Activated CD8-positive, alpha-beta memory T cell treated with anti-CD3 and anti-CD28 coated beads for 24 hours (primary cell): ENCODE measurements at regions not wholly inside any gene's neighbourhood (a gene's known extent, or its start where the extent isn't known, plus 50 kb on each side); places are given as distances from the start of the nearest gene placed in this dataset.

ENCODE experiments used
- DNase-seq: peaks from one replicate; pipeline ENCODE4 v3.0.0-alpha.2; 2020

DNA sequence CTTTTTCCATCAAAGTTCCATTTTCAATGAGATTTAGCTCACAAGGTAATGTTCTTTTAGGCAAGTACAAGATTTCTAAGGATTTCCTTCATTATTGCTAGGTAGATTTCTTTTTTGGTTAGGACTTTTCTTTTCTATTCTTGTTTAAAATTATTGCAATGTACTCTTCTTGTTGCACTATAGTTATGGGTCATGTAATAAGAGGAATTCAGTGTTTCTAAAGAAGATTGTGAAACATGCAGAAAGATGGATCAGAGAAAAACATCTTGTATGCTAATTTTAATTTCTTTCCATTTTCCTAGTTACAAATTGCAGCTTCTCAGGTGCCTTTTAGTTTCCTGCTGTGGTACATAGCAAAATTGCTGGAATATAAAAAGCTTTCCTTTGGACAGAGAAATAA, 56.1 kb downstream of the BTG1 start:
- no peak for DNase-seq

DNA sequence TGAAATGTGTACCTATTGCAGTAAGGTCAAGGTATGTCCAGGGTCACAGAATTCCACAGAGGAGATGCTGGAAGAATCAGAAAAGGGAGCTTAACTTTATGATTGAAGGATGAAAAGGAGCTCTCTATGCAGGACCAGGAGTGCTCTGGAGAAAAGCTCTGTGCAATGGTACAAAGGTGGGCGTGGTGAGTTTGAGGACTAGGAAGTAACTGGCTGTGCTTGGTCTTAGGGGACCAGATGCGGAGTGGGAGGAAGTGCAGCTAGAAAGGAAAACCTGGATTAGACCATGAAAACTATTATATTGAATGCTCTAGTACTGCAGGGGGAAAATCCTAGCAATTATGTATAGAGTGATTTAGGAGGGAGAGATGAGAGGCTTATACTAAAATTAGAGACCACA, 56.8 kb downstream of the BTG1 start:
- no peak for DNase-seq

DNA sequence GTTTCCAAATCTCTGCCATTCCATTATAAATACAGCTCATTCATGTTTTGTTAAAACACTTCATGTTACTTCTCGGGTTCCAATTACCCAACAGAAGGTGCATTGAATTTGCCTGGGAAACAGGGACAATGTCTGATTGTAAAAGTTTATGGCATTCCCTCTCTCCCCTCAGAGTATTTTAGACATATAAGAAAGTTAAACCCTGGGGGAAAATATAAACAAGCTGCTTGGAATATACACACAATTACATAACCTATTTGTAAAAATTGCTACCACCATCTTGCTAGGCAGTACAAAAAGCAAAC, 60.0 kb downstream of the BTG1 start:
- no peak for DNase-seq

DNA sequence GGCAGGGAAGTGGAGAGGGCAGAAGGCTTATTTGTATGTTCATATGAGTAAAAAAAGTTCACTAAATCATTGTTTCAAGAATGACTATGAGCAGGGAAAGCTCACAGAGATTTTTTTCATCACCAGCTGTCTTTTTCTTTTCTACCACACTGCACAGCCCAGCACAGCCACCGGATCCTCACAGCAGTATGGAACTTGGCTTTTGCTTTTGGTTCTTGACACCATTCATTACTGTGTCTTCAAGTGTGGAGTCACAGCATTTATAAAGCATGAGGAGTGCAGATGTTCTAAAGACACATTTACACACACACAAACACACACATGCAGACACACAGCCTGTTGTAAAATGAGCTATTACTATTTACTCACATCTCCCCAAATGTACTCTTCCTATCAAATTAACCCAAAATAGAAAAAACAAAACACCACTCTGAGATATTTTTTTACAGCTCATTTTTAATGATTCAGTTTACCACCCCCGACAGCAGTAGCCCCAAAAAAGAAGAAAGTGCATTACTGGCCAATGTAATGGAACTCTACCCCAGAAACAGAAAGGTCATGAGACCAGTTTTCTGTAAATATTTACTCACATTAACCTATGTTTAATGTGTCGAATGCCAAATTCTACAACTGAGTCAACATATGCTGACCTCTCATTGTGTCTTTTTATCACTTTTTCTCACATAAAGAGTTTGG, 60.5 kb downstream of the BTG1 start:
- DNase-seq, result no peak

DNA sequence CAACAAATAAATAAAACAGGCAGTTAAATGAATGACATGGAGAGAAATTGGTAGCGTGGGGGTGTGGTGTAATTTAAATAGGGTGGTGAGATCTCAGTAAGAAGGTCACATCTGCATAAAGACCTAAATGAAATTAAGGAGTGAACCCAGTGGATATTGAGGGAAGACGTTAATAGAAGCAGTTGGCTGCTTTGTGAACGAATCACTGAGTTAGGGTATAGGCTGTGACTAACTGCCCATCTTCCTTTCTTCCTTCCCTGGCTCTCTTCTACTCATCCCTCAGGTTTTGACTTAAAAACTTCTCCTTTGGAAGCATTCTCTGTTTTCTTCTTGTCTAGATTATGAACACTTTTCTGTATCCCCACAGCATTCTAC, 64.7 kb downstream of the BTG1 start:
- DNase-seq, result no peak

DNA sequence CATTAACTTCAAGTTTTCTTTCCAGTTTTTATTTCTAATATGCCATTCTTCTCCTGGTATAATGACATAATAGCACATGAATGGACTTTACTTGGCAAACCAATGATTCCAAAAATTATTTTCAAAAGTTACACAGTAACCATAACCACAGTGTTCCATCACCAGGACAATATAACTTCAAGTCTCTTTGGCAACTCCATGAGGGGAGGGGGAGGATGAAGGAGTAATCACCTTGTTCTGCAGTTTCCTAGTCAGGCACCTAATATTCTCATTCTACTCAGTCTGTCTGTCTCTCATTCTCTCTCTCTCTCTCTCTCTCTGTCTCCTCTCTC, 66.6 kb downstream of the BTG1 start:
- DNase-seq, result no peak

DNA sequence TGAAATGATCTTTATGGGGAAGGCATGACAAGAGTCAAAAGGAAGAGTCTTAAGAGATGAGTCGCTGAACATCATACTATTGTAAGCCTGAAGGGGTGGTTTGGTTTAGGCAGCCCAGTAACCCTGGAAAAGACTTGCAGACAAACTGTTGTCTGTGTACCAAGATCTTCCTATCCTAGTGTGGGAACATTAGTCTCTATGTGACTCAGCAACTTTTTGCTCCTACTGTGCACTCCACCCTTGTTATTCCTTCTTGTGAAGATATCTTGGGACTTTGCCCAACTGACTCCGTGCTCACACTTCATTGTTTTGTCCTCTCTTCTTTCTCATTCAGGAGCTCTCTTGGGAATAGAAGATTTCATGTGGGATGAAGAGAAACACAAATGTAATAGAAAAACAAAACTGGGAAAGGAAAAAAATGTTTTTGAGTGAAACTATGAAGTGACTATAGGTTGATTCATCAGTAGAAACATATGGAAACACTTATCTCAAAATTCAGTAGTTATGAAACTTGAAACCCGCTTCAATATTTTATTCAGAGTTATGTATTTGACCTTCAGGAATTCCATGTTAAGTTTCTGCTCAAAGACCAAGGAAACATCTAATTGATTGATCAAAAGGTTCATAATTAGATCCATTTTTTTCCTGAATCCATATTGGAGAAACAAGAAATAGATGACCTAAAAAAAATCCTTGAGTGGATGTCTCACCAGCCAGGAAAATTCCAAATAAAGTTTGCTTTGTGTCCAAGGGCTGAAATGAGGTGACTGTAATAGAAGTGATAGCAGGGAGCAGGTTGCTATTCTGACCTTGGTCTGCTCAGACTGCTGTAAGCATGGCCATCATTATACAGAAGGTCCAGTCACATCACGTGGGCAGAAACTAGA, 67.2 kb downstream of the BTG1 start:
- DNase-seq, result no peak

DNA sequence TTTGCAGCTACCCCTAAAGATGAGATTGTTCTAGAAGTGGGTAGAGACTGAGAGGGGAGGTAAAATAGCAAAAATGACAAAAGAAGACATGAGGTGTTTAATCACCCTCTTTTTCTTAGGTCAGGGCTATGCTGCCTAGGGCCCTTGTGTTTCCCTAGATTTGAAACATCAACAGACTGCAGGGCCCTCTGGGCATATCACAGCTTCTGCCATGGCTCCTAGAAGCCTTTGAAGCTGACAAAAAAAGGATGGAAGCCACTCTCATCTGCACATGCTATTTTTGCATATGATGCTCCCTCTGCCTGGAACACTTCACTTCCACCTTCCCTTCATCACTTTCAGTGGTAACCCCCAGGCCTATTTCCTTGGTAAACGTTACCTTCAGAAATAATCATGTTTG, 68.1 kb downstream of the BTG1 start:
- no peak for DNase-seq

DNA sequence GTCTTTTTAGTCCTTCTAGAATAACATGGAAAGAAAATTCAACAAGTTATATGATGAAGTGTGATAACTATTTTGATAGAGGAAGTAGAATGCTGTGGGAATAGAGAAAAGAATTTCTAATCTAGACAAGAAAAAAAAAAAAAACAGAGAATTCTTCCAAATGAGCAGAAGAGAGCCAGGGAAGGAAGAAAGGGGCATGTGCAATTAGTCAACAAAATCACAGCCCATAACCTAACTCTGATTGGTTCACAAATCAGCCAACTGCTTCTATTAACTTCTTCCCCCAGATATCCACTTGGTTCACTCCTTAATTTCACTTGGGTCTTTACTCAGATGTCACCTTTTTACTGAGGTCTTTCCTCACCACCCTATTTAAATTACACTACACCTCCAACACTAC, 69.5 kb downstream of the BTG1 start:
- DNase-seq, result no peak

DNA sequence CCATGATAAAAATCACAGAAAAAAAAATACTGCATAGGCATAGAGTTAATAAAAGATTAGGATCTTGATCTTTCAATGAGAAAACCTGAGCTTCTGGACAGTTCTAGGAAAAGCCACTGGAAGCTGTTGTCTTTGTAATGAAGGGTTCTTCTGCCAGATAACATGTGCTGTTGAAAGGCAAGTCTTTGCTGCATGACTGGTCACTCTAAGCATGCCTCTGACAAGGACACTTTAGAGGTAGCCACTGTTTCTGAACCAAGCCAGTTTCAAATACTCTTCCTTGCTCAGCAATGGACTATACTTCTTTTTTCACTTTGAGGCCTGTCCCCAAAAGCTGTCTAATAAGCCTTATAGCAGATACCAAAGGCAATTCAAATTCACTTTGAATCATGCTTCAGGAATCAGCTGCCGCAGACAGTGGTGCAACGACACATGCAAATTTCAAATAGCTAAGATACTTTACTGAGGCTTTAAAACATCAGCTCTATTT, 70.2 kb downstream of the BTG1 start:
- no peak for DNase-seq

DNA sequence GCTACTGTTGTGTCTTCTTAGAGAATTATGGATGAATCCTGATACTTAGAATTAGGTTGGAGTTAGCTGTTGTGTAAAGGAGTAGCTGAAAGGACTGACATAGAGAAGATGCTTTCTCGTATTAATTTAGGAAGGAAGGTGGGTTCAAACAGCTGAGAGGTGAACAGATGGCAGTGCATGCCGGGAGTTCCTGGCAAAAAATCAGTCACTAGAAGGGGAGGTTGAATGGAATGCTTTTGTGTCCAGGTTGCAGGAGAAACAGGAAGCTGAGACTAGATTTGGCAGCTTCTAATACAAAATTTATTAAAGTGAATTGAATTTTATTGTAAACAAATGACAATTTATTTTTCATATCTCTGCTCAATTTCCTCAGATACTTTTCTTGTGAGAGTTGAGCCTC, 70.8 kb downstream of the BTG1 start:
- no peak for DNase-seq

DNA sequence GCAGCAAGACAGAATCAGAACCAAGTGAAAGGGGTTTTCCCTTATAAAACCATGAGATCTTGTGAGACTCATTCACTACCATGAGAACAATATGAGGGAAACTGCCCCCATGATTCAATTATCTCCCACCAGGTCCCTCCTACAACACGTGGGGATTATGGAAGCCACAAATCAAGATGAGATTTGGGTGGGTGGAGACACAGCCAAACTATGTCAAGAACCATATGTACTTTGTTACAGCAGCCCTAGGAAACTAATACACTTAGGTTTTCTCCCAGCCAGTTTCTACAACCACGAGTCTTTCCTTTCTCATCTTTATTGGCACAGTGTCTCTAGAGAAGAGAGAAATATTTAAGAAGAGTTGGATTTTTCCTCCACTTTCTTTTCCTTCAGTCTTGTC, 72.6 kb downstream of the BTG1 start:
- no peak for DNase-seq

DNA sequence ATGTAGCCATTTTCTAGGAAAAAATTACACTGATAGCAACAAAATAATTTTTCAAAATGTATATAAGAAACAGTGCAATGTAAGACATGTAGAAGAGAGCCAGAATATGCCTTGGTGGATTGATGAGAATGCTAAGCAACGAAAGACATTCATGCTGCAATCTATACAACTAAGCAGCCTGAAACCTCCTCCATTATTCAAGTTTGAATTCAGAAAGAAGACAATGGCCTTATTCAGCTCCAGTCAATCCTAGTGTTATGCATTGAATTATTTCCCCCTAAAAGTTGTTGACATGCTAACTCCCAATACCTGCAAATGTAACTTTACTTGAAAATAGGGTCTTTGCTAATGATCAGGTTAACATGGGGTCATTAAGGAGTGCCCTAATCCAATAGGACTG, 73.5 kb downstream of the BTG1 start:
- DNase-seq, result no peak

DNA sequence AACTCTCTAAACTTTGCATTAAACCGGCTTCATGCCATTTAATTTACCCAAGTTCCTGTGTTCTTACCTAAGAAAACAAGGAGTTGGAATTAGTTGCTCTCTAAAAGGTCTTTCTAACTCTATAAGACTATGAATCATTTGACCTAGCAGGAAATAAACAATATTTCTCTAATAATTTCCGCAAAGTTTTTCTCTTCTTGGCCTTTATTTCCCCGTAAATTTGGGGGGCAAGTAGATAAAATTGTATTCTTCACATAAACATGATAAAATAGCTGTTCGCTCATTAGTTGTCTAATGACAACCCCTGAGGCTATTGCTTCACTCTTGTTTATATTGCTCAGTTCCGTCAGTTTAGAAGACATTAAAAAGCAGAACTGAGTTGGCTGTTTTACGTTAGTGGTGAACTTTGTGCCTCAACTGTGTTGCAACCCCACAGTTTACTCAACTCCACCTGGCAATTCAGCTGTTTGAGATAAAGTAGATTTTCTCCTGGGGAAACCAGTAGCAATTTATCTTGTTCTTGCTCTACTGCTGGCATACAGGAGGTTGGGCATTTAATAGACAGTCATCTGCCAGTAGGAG, 74.7 kb downstream of the BTG1 start:
- no peak for DNase-seq

DNA sequence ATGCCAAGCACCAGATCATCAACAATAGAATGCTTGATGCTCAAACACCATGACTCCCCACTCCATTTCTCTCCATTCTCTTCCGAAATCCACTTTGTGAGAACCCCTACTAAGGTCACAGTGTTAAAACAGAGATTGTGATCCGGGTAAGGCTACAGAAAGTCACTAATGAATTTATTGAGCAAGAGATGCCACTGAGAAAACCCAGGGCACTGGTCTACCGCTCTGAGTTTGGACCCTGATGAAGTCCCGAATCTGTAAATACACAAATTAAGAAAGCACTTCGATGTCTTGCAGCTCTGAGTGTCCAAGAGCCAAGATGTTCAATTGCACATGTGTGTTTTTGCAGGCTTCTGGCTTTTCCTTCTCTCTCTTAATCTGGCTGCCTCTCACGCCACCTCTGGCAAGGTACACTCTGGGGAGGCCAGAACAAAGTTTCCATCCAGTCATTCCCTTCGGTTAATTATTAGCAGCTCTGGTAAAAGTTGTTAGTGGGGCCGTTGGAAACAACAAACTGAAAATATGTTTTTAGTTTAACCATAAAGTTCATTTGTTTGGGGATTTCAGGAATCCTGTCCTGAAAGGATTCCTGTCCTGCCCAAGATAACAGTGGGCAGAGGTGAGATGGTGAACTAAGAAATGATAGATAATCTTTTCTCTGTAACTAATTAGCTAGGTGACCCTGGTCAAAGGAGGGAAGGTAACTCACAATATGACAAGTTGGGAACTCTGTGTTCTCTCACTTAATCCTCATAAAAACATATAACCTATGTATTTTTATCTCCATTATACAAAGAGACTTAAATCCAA, 75.4 kb downstream of the BTG1 start:
- DNase-seq, result no peak

DNA sequence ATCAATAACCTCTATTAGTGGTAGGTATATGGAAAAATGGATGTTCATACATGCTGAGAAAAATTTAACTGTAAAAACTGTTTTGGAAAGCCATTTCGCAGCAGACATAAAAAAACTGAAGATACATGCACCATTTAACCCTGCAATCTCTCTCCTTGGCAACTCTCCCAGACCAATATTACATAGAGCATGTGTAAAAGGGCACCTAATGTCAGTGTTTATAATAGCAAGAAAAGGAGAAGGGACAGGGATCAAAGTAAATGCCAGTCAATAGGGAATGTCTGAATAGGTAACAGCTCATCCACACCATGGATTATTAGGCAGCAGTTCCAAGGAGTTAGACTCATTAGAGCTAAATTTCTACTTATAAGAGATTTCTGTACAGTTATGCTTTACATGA, 77.2 kb downstream of the BTG1 start:
- no peak for DNase-seq

DNA sequence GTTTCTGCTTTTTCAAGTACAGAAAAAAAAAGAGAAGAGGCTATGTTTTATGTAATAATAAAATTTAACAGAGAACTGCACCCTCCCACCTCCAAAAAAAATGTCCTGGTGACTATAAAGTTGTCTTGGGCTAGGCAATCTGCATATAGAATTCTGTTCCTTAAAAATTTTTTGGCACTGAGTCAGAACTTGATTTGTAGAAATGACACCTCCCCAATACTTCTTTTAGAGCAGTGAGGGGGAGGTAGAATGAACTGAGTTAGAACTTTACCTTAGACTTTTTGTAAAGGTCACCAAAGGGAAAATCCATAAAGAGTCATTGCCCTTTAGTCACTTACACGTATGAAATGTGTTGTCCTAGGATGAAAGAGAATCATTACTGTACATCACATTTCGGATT, 80.0 kb downstream of the BTG1 start:
- no peak for DNase-seq

DNA sequence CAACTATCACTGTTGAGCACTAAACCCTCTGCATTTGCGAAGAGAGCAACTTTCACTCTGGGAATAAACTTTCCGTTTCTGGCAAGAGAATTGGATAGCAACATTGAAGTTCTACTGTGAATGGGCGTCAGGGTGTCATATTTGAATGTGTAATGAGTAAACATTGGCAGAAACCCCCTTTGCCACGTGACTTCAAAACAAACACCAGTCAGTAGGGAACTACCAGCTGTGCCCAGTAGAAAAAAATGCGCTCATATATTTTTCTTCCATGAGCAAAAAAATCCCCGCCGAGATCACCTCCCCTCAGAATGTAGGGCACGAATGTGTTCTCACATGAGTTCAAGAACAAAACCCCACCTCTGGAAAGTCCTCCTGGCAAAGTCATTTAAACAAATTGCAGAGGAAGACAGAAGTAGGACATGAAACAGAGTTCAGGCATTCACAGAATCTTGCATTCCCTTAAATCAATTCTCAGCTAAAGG, 80.6 kb downstream of the BTG1 start:
- no peak for DNase-seq

DNA sequence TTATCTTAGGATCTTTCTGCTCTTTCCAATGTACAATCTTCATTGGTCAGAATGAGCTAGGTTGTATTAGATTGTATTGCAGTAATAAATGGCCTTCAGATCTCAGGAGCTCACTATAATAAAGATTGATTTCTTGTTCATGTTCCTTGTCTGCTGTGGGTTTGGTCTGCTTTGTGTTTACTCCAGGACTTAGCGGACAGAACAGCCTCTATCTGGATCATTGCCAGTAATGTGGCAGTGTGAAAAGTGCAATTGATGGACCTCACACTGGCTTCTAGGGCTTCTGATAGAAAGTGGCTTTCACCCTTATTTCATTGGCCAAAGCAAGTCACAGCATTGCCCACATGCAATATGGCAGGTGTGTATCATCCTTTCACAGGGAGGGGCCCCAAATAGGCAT, 81.2 kb downstream of the BTG1 start:
- DNase-seq, result no peak

DNA sequence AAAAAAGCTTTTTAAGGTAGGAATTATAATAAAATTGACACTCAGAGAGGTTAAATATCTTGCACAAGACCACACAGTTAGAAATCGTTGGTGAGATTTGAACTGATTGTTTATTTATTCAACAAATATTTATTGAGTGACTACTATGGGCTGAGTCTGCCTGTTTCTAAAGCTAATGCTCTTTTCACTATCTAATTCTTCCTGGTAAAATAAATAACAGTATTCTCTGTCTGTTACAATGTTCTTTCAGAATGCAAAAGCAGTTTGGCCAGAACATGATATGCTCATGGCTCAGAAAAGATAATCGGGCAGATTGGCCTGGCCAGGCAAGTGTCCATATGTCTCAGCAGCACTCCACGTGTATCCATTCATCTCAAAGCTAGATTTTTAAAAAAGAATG, 82.0 kb downstream of the BTG1 start:
- DNase-seq, result no peak

DNA sequence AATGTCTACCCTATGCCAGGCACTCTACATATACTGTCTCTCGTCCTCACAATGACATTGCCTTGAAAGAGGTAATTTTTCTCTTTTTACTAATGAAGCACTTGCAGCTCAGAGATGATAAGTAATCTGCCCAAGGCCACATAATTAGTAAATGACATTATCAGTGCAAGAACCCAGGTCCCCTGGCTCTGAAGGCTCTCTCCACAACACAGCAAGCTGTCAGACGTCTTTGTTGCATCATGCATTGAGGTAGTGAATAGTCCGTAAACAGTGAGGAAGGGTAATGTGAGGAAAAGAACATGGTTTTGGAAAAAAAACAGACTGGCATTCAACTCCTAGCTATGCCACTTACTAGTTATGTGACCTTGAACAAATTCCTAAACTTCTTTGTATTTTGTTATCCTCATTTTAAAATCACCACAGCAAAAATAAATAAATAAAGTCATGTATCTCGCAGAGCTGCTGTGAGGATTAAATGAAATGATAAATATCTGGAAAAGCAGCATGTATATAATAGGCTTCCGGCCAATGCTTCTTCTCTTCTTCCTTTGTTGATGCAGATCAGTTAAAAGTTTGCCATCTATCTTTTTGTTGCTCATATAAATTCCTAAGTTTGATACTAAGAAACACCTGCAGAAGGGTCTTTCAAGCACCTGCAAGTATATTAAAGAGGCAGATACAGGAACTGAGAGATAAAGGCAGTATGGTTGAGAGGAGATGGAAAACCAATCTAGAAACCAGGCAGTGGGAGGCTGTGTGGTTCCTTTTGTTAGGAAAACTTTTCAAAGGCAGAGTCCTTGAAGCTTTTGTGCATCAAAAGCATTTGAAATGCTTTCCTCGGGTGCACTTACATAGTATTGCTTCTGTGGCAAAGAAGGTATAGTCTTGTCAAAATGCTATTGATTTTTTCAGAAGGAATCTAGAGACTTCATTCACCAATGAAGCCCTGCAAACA, 82.8 kb downstream of the BTG1 start:
- no peak for DNase-seq

DNA sequence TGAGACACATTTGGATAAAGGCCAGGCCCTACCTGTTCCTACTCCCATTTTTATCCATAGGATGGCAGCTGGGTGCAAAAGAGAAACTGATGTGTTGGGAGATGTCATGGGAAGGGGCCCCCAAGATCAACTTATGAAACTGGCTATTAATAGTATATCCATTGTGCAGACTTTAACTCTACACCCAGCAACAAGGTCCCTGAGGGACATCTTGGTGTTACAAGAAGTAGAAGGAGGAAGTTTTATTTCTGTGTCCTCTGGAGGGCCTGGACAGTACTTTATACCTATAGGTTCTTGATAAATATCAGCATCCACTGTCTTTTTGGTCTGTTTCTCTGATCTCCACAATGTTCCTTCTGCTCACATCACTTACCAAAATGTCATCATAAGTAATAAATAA, 84.6 kb downstream of the BTG1 start:
- no peak for DNase-seq
